ENCODE measurements at regions not wholly inside any gene's neighbourhood (a gene's known extent, or its start where the extent isn't known, plus 50 kb on each side); places are given as distances from the start of the nearest gene placed in this dataset.
"Not testable (repeated sequence)": the region's sequence is repeated elsewhere in the genome, so short reads cannot be mapped to it uniquely, and the experiment has no call there.

GRCh38 chr1:38787041-38787440 is 72.5 kb downstream of the RRAGC start:
- DNase-seq: no peak

GRCh38 chr1:38786040-38786436 is 73.5 kb downstream of the RRAGC start:
- no peak for DNase-seq

- no peak for DNase-seq
Observed at GRCh38 chr1:38785285-38786039, 74.1 kb downstream of the RRAGC start.

- no peak for DNase-seq
Observed at GRCh38 chr1:38784452-38785284, 74.9 kb downstream of the RRAGC start.

GRCh38 chr1:38783640-38784229 is 75.8 kb downstream of the RRAGC start:
- DNase-seq: no peak

GRCh38 chr1:38781872-38782617 is 77.5 kb downstream of the RRAGC start:
- DNase-seq: no peak

- DNase-seq: no peak
Observed at GRCh38 chr1:38780133-38780532, 79.4 kb downstream of the RRAGC start.

GRCh38 chr1:38779491-38779890 is 80.1 kb downstream of the RRAGC start:
- DNase-seq: no peak

GRCh38 chr1:38778521-38778920 is 81.1 kb downstream of the RRAGC start:
- no peak for DNase-seq

GRCh38 chr1:38778051-38778450 is 81.5 kb downstream of the RRAGC start:
- no peak for DNase-seq

GRCh38 chr1:38777464-38777957 is 82.1 kb downstream of the RRAGC start:
- DNase-seq: no peak

GRCh38 chr1:38776466-38777065 is 83.0 kb downstream of the RRAGC start:
- no peak for DNase-seq

GRCh38 chr1:38775175-38775845 is 84.3 kb downstream of the RRAGC start:
- DNase-seq: no peak

- no peak for DNase-seq
Observed at GRCh38 chr1:38773483-38773882, 86.1 kb downstream of the RRAGC start.

- no peak for DNase-seq
Observed at GRCh38 chr1:38772953-38773352, 86.6 kb downstream of the RRAGC start.

- DNase-seq: no peak
Observed at GRCh38 chr1:38772026-38772425, 87.5 kb downstream of the RRAGC start.

- not testable (repeated sequence) for DNase-seq
Observed at GRCh38 chr1:38770516-38771173, 88.9 kb downstream of the RRAGC start.

GRCh38 chr1:38766125-38766524 is 93.4 kb downstream of the RRAGC start:
- DNase-seq: no peak

GRCh38 chr1:38763121-38763520 is 96.5 kb downstream of the RRAGC start:
- no peak for DNase-seq

GRCh38 chr1:38760562-38760961 is 99.0 kb downstream of the RRAGC start:
- no peak for DNase-seq

- no peak for DNase-seq
Observed at GRCh38 chr1:38758820-38759219, 100.8 kb downstream of the RRAGC start.

Measured in NCI-H1930 (cell line).